ENCODE measurements at regions not wholly inside any gene's neighbourhood (a gene's known extent, or its start where the extent isn't known, plus 50 kb on each side); places are given as distances from the start of the nearest gene placed in this dataset.

DNA sequence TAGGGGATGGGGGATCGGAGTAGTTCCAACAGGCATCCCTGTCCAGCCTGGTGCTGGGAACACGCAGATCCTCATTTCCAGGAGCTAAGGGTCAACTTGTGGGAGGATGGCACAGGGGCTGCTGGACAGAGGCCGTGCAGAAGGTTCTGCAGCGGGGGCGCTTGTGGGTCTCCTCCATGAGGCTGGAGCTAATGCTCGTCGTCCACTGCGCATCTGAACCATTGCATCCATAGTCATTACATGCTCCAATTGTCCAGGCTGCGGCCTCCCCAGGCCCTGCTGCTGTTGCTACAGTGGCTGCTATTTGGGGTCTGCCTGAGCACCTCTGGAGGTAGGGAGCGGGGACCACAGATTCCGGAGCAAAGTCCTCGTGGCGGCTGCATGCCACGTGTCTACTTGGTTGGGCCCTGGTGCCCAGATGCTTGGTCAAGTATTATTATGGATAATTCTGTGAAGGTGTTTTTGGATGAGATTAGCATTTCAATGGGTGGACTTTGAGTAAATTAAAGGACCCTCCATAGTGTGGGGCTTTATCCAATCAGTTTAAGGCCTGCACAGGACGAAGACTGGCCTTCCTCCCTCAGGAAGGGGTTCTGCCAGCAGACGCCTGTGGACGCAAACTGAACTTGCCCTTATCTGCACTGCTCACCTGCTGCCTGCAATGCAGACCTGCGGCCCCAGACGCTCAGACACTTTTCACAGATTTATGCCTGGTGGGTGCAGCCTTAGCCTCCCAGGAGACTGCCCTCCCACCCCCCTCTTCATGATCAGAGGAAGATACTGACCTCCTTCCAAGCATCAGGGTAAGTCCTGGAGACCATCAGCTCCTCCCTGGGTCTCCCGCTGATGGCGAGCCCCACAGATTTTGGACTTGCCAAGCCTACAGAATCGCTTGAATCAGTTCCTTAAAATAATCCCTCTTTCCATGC lies 127.5 kb upstream of the IRX4 start:
- ATAC-seq (ENCODE audit: low read depth) (no peak), DNase-seq (ENCODE audit: low spot score in 2 of 2) (no peak)
- Mint-ChIP-seq H3K9me3 (no peaks in the 10 kb centered on the region), H3K4me3 (no peak overlapping the region), H3K27ac (no peak overlapping the region), H3K36me3 (no peaks in the 10 kb centered on the region), H3K4me1 (no peaks in the 10 kb centered on the region), H3K27me3 (peaks cover under 1% of the 10 kb centered on the region)

DNA sequence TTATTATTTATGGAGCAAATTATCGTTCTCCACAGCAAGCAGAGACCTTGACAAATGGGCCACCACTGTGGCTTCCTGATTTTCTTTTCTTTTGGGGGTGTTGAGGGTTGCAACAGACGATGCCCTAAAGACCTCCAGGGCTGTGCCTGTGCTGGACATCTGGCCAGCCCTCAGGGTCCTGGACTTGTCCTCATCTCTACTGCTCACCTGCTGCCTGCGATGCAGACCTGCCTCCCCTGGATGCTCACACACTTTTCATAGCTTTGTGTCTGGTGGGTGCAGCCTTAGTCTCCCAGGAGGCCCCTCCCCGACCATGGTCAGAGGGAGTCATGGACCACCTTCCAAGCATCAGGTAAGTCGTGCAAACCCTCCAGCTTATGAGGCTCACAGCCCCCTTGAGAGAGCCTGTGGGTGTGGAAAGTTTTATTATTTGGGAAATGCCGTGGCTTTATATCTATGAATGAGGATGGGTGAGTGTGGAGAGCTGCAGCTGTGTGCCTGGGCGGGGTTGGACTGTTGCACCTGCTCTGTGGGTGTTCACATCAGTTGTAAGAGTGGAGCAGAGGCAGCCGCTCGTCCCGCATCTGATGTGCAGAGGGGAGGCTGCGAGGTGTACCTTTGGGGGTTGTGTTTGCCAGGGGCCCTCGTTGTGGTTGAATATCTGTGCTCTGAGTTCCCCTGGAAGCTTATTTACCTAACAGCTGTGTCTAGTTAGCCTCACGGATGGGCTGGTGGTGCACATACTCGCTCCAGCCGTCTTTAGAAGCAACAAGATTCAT lies 126.3 kb upstream of the IRX4 start:
- no peak overlapping the region for H3K27ac Mint-ChIP-seq
- no peak overlapping the region for H3K4me3 Mint-ChIP-seq

DNA sequence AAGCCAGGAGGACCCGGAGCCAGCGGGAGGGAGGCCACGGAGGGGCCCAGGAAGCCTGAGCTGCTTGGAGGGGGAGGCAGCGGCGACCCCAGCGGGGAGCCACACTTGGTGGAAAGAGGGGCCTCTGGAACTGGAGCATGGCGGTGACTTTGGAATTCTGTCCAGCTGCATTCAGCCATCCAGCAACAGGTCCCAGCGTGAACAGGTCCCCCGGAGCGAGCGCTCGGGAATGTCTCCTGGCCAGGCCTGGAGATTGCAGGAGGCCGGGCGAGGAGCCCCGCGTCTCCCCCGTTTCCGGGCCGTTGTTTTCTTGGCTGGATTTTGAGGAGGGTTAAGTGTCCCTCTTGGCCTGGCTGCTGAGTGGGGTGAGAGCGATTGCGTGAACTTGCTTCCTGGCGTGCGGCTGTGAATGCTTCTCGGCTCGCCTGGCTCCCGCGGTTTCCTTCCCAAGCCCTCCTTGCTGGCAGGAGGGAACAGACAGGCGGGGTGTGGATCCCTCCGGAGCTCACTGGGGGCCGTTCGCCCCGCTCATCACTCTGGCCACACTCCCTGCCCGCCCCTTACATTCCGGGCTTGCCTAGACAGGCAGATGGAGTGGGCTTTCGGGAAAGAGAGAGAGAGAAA lies 125.3 kb upstream of the IRX4 start:
- ATAC-seq (ENCODE audit: low read depth) (no peak), DNase-seq (ENCODE audit: low spot score in 2 of 2) (no peak)
- Mint-ChIP-seq H3K27me3 (peaks cover 5% of the 10 kb centered on the region), H3K9me3 (no peaks in the 10 kb centered on the region), H3K4me1 (no peaks in the 10 kb centered on the region), H3K4me3 (no peak overlapping the region), H3K36me3 (no peaks in the 10 kb centered on the region), H3K27ac (no peak overlapping the region)

More for the DNA sequence above, 126.3 kb upstream of the IRX4 start:
- Mint-ChIP-seq H3K4me1 (no peaks in the 10 kb centered on the region), H3K27me3 (no peaks in the 10 kb centered on the region), H3K9me3 (no peaks in the 10 kb centered on the region), H3K36me3 (no peaks in the 10 kb centered on the region)
- no peak for DNase-seq (ENCODE audit: low spot score in 2 of 2)
- no peak for ATAC-seq (ENCODE audit: low read depth)

DNA sequence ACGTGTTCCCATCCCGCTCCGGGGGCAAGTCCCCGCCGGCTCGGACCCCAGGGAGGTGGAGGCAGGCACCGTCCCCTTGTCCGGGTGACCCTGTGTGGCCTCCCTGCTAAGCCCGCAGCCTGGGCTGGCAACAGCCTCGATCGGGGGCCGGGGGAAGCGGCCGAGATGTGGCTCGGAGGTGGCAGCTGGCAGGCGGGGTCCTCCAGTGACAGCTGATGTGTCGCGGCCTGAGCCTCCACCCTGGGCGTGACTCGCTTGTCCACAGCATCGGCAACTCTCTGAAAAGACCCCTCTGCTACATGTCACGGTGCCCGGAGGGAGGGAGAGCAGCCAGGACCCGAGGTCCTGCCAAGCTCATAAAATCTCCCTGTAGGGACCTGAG lies 124.8 kb upstream of the IRX4 start:
- Mint-ChIP-seq H3K36me3 (no peaks in the 10 kb centered on the region), H3K9me3 (no peaks in the 10 kb centered on the region), H3K27me3 (peaks cover 8% of the 10 kb centered on the region), H3K4me1 (no peaks in the 10 kb centered on the region), H3K27ac (no peak overlapping the region), H3K4me3 (no peak overlapping the region)
- ATAC-seq (ENCODE audit: low read depth) (no peak), DNase-seq (ENCODE audit: low spot score in 2 of 2) (no peak)

DNA sequence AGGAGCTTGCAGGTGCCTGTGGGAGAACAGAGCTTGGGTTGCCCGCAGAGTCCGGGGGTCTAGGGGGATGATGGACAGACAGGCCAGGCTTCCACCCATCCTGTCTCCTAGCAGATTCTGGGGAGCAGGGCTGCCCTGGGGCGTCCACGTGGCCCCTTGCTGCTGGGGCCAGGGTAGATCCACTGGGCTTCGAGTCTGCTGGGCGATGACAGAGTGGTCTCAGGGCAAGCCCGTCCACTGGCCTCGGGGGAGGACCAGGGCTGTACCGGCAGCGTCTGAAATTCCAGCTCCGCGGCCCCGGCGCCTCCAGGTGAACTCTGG lies 124.2 kb upstream of the IRX4 start:
- Mint-ChIP-seq H3K4me3 (no peak overlapping the region), H3K27ac (no peak overlapping the region), H3K36me3 (no peaks in the 10 kb centered on the region), H3K9me3 (no peaks in the 10 kb centered on the region), H3K27me3 (peaks cover 8% of the 10 kb centered on the region), H3K4me1 (no peaks in the 10 kb centered on the region)
- ATAC-seq (ENCODE audit: low read depth) (no peak), DNase-seq (ENCODE audit: low spot score in 2 of 2) (no peak)

DNA sequence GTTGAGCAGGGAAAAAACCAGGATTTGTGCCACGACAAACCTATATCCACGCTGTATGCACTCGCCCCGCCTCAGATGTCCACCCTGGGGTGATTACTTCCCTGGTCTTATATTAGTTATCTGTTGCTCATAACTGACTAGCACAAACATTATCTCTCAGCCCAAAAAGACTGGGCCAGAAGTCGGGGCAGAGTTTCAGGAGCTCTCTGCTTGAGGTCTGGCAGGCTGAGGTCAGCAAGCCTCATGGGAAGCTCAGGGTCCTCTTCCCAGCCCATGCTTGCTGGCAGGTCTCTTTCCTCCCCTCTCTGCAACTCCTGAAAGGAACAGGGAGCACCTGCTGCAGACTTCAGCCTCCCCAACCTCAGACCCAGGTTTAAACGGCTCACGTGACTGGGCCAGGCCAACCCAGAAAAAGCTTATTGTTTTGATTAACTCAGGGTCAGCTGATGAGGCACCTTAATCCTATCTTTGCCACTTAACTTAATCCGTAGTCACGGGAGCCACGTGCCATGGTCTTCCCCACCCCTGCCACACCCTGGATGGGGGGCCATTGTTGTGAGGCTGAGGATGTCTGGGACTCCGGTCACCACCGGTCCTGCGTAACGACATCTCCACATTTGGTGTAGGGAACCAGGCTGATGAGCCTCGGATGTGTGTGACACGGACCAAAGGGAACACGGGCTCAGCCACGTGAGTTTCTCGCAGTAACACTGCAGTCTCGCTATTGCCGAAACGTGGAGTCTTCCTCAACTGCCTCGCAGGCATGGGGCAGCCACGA lies 123.7 kb upstream of the IRX4 start:
- ATAC-seq (ENCODE audit: low read depth), result no peak
- Mint-ChIP-seq H3K27me3 (peaks cover 8% of the 10 kb centered on the region), H3K27ac (no peak overlapping the region)

DNA sequence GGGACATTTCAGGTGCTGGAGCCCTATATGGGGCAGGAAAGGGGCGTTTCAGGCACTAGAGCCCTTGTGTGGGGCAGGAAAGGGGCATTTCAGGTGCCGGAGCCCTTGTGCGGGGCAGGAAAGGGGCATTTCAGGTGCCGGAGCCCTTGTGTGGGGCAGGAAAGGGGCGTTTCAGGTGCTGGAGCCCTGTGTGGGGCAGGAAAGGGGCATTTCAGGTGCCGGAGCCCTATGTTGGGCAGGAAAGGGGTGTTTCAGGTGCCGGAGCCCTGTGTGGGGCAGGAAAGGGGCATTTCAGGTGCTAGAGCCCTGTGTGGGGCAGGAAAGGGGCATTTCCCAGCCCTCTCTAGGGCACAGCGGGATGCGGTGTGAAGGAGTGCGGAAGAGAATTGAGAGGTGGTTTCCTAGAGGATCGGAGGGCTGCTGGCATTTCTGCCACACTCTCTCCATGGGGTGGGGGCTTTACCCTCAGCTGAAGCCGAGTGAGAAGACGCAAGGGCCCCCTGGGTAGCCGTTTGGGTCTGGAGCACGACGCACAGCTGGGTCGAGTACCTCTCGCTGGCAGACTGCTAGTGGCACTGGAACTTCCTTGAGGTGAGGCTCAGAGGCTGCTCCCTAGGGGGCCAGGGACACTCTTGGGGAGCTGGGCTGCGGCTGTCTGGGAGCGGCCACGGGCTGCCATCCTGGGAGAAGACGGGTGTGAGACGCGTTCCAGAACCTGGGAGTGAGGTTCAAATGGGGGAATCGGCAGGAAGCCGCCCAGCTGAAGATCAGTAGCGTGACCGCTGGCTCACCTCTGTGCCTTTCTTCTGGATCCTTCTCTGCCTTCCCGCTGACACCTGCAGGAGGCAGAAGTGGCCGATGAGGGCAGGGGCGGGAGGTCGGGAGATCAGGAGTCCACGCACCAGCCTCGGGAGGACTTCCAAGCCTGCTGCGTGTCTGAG lies 122.6 kb upstream of the IRX4 start:
- H3K4me3 Mint-ChIP-seq, result no peak overlapping the region
- no peaks in the 10 kb centered on the region for H3K4me1 Mint-ChIP-seq
- no peaks in the 10 kb centered on the region for H3K9me3 Mint-ChIP-seq
- no peak for DNase-seq (ENCODE audit: low spot score in 2 of 2)
- H3K27ac Mint-ChIP-seq, result no peak overlapping the region
- H3K27me3 Mint-ChIP-seq, result peaks cover 8% of the 10 kb centered on the region
- ATAC-seq (ENCODE audit: low read depth), result no peak
- no peaks in the 10 kb centered on the region for H3K36me3 Mint-ChIP-seq

More for the DNA sequence above, 123.7 kb upstream of the IRX4 start:
- no peaks in the 10 kb centered on the region for H3K9me3 Mint-ChIP-seq
- H3K36me3 Mint-ChIP-seq, result no peaks in the 10 kb centered on the region
- no peaks in the 10 kb centered on the region for H3K4me1 Mint-ChIP-seq
- H3K4me3 Mint-ChIP-seq, result no peak overlapping the region
- DNase-seq (ENCODE audit: low spot score in 2 of 2), result no peak

DNA sequence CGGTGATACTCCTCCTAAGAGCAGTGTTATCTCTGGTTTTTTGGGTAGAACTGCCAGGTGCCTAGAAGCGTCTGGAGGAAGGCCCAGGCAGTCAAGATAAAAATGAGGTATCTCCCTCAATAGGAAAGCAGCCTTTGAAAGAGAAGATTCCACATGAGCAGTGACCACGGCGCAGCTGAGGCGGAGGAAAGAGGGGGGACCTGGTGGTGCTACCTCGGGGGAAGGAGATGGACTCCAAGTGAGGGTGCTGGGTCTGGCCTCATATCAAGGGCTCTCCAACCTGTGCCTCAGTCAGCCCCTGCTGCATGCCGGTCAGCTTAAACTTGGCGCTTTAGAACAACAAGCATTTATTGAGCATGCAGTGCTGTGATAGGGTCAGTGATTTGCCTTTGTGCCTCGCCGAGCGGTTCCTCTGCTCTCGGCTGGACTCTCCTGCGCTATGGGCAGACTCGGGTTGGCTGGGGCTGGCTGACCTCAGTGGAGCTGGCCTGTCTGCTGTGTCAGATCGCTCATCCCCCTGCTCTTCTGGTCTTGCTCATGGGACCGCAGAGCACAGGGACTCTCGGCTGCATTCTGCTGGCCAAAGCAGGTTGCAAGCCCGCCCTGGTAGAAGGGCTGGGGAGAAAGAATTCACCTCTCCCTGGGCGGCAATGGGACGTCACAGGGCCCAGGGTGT lies 121.1 kb upstream of the IRX4 start:
- ATAC-seq (ENCODE audit: low read depth) (no peak), DNase-seq (ENCODE audit: low spot score in 2 of 2) (no peak)
- Mint-ChIP-seq H3K9me3 (no peaks in the 10 kb centered on the region), H3K4me3 (no peak overlapping the region), H3K27me3 (peaks cover 8% of the 10 kb centered on the region), H3K27ac (no peak overlapping the region), H3K36me3 (no peaks in the 10 kb centered on the region), H3K4me1 (no peaks in the 10 kb centered on the region)

DNA sequence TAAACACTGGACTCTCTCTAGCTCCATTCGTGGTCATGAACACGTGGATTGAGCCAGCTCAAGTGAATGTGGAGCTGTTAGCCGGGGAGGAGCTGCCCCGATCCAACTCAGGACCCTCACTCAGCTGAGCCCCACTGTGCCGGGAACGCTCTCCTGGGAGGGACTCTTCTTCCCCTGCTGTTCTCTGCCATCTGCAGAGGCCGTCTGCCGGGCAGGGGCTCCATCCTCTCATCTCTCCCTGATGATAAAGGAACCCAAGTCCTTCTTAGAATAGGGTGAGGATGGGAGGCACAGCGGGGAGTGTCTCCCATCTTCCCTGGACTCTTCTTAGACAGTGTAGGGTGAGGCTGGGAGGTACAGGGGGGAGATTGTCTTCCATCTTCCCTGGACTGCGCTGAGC lies 120.5 kb upstream of the IRX4 start:
- Mint-ChIP-seq H3K4me1 (no peaks in the 10 kb centered on the region), H3K4me3 (no peak overlapping the region), H3K27me3 (peaks cover 10% of the 10 kb centered on the region), H3K36me3 (no peaks in the 10 kb centered on the region), H3K9me3 (peaks cover 4% of the 10 kb centered on the region), H3K27ac (no peak overlapping the region)
- ATAC-seq (ENCODE audit: low read depth) (no peak), DNase-seq (ENCODE audit: low spot score in 2 of 2) (no peak)

DNA sequence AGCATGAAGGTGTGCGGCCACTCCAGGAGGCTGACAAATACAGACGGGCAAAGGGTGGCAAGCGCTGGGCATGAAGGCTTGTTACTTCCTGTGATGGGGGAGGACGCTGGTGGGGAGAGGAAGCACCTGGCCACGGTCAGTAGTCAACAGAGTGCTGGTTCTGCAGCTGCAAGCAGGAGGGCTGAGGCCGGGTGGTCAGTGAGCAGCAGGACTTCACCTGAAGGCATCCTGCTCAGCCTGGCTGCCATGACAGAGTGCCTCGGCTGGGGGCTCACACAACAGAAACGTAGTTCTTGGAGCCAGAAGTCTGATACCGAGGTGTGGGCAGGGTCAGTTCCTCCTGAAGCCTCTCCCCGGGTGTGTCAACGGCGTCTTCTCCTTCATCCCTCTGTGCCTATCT lies 118.6 kb upstream of the IRX4 start:
- Mint-ChIP-seq H3K27ac (no peak overlapping the region), H3K4me3 (no peak overlapping the region), H3K36me3 (no peaks in the 10 kb centered on the region), H3K27me3 (peaks cover 14% of the 10 kb centered on the region), H3K4me1 (no peaks in the 10 kb centered on the region), H3K9me3 (peaks cover 8% of the 10 kb centered on the region)
- ATAC-seq (ENCODE audit: low read depth), result no peak
- DNase-seq (ENCODE audit: low spot score in 2 of 2), result no peak

DNA sequence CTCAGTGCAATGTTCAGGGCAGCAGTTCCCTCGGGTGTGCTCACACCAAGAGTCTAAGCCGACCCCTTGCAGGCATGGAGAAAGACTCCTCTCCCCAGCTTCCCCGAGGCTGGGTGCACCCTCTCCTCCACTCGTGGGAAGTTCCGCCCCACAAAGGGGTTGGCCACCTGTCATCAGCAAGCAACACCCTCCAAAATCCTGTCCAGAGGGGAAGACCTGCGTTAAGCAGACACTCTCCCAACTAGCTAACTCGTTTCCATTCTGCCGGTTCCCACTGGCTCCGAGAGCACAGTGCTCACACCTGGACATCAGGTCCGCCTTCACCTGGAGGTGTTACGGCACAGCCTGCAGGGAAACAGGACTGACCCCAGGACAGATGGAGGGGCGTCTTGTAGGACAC lies 117.9 kb upstream of the IRX4 start:
- Mint-ChIP-seq H3K27me3 (peaks cover 14% of the 10 kb centered on the region), H3K9me3 (peaks cover 8% of the 10 kb centered on the region), H3K4me1 (no peaks in the 10 kb centered on the region), H3K36me3 (no peaks in the 10 kb centered on the region), H3K4me3 (no peak overlapping the region), H3K27ac (no peak overlapping the region)
- DNase-seq (ENCODE audit: low spot score in 2 of 2), result no peak
- ATAC-seq (ENCODE audit: low read depth), result no peak

DNA sequence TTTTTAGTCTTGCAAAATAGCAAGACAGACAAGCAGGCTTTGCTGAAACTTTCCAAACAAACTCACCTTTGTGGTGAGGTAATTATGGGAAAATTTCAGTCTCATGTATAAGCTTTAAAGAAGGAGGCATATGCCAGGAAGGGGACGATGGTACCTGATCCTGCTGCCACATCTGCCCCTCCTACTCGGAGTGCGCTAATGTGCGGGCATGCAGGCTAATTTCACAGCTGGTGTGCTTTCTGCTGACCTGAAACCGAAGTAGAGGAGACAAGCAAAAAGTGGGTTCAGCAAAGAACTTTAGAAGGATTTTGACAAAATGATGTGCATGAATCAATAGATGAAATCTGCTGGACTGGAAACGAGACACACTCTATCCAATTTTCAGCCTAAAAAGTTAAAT lies 117.1 kb upstream of the IRX4 start:
- peaks cover 14% of the 10 kb centered on the region for H3K27me3 Mint-ChIP-seq
- H3K4me3 Mint-ChIP-seq, result no peak overlapping the region
- no peak for ATAC-seq (ENCODE audit: low read depth)
- DNase-seq (ENCODE audit: low spot score in 2 of 2), result no peak
- no peaks in the 10 kb centered on the region for H3K36me3 Mint-ChIP-seq
- H3K4me1 Mint-ChIP-seq, result no peaks in the 10 kb centered on the region
- H3K9me3 Mint-ChIP-seq, result peaks cover 8% of the 10 kb centered on the region
- H3K27ac Mint-ChIP-seq, result no peak overlapping the region

All from memory B cell (primary cell).